Activated CD8-positive, alpha-beta memory T cell treated with anti-CD3 and anti-CD28 coated beads for 36 hours (primary cell): ENCODE measurements at regions not wholly inside any gene's neighbourhood (a gene's known extent, or its start where the extent isn't known, plus 50 kb on each side); places are given as distances from the start of the nearest gene placed in this dataset.
"Not testable (repeated sequence)": the region's sequence is repeated elsewhere in the genome, so short reads cannot be mapped to it uniquely, and the experiment has no call there.

Source experiments
- CTCF ChIA-PET: fragments of 350-600 bp; sonication (Branson Sonifier 250); formaldehyde crosslinking; loops from one replicate; lab custom pipeline; 2021; ENCODE audit warnings: antibody characterized with exemption; lab: Charles Lee
- POLR2A ChIA-PET: fragments of 350-600 bp; sonication (Branson Sonifier 250); formaldehyde crosslinking; loops from one replicate; lab custom pipeline; 2021; ENCODE audit warnings: antibody characterized with exemption; lab: Charles Lee

GRCh38 chr6:169862892-169863525, 111.6 kb downstream of the ERMARD start:
- CTCF ChIA-PET = no interaction called here
- POLR2A ChIA-PET = no interaction called here

- ChIA-PET CTCF (no interaction called here), POLR2A (no interaction called here)
Measured at GRCh38 chr6:169862043-169862891, 110.8 kb downstream of the ERMARD start.

DNA sequence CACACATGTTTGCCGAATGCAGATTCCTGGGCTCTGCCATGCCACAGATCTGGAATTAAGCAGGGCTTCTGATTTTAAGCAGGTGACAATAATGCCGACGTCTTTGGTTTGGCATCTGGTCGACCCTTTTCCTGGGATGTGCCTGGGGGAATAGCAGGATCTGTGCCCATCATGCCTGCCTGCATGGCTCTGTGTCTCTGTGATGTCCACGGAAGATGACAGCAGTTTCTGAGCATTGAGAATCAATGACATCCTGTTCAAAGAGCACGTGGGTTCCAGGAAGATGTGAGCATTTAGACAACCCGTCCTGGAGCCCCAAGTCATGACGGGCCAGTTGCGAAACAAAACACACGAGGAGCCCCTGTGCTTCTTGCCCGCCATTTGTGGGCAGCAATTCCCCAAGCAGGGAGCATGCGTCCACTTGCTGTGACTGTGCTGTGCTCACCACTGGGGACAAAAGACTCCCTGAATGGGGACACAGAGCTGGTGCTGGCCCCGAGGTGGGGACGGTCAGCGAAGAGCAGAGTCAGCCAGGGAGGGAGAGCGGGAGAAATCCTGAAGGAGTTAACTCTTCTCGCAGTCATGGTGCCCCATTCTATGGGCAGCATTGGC, 110.1 kb downstream of the ERMARD start:
- POLR2A ChIA-PET = no interaction called here
- CTCF ChIA-PET = interaction anchor here (1.2 kb wide), 1 partner anchor 30 kb away, joined by 4 read pairs; no protein-coding TSS in a partner anchor

GRCh38 chr6:169859978-169860703, 108.7 kb downstream of the ERMARD start:
- ChIA-PET CTCF (interaction anchor here (1.2 kb wide), 2 partner anchors 28 to 29 kb away, joined by 3 to 4 read pairs; no protein-coding TSS in a partner anchor), POLR2A (interaction anchor here (0.6 kb wide), 1 partner anchor 954 kb away, joined by 4 read pairs; no protein-coding TSS in a partner anchor)

- POLR2A ChIA-PET = no interaction called here
- CTCF ChIA-PET = interaction anchor here (1.2 kb wide), 1 partner anchor 28 kb away, joined by 3 read pairs; no protein-coding TSS in a partner anchor
Measured at GRCh38 chr6:169859401-169859977, 108.1 kb downstream of the ERMARD start.

DNA sequence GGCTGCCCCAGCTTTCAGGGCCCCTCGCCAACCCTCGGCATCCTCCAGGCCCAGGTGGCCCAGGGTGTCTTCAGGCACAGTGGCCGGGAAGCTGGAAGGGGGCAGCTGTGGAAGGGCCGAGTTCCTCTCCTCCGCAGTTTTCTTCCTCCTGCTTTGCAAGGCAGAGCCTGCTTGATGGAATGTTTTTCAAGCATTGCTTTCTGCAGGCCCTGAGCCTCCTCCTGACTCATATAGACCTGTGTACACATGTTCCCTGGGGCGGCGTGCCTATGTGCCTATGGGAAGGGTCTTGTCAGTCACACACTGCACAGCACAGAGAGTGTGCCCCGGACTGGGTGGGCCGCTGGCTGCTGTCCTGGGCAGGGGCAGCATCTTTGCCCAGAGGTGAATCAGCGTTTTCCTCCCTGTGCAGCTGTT, 107.5 kb downstream of the ERMARD start:
- POLR2A ChIA-PET = no interaction called here
- CTCF ChIA-PET = interaction anchor here (1.2 kb wide), 1 partner anchor 27 kb away, joined by 3 read pairs; no protein-coding TSS in a partner anchor

DNA sequence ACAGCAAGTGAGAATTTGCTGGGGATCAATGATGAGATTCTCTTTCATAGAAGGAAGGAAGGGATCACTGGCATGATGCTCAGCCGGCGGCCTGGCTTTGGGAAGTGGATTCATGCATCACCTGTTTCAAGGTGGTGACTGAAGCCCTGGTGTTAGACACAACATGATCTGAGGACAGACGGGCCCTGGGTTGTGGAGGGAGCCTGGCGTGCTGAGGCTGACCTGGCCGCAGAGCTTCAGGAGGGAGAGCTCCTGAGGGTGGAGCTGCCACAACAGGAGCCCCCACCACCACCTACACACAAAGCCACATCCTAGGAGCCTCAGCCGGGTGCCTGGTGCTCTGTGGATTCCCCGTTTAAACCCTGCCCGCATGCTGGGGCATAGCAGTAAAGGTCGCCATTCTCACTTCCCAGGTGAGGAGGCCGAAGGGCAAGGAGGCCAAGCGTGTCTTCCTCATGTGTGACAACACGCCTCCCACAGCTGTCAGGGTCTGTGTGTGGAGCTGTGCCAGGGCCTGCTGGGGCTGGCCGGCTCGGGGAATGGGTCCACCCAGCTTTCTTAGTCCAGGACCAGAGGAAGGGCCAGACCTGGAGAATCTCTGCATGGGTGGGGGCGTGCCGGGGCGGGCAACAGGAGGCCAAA, 107.0 kb downstream of the ERMARD start:
- ChIA-PET CTCF (no interaction called here), POLR2A (no interaction called here)

GRCh38 chr6:169857343-169858292, 106.2 kb downstream of the ERMARD start:
- ChIA-PET CTCF (no interaction called here), POLR2A (no interaction called here)

- POLR2A ChIA-PET, CTCF ChIA-PET: not testable (repeated sequence)
Measured at GRCh38 chr6:169856442-169857342, 105.3 kb downstream of the ERMARD start.

GRCh38 chr6:169854813-169855212, 103.4 kb downstream of the ERMARD start:
- CTCF ChIA-PET = no interaction called here
- POLR2A ChIA-PET = no interaction called here

- ChIA-PET POLR2A (no interaction called here), CTCF (no interaction called here)
Measured at GRCh38 chr6:169854083-169854725, 102.8 kb downstream of the ERMARD start.

- ChIA-PET POLR2A (no interaction called here), CTCF (no interaction called here)
Measured at GRCh38 chr6:169853196-169854082, 102.0 kb downstream of the ERMARD start.

DNA sequence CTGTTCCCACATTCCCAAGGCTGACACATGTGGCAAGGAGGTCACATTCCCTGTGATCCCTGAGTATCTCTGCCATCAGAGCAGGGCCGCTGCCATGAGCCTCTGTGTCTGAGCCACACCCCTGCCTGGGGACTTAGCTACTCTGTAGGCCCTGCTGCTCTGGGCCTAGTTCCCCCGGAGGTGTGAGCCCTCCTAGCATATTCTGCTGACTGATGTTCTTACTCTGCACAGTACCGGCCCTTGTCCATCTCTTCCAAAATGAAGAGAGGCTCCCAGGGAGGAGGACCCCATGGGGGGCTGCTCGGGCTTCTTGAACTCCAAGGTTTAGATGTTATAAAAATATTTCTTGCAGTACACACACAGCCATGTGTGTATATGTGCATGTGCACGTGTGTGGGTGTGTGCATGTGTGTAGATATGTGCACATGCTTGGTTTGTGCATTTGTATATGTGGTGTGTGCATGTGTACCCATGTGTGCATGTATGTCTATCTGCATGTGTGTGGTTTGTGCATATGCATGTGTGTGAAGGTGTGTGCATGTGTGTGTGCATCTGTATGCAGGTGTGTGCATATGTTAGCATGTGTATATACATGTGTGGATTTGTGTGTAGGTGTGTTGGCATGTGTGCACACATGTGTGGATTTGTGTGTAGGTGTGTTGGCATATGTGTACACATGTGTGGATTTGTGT, 101.2 kb downstream of the ERMARD start:
- CTCF ChIA-PET = interaction anchor here (0.9 kb wide), 1 partner anchor 12 kb away, joined by 3 read pairs; no protein-coding TSS in a partner anchor
- POLR2A ChIA-PET = no interaction called here

DNA sequence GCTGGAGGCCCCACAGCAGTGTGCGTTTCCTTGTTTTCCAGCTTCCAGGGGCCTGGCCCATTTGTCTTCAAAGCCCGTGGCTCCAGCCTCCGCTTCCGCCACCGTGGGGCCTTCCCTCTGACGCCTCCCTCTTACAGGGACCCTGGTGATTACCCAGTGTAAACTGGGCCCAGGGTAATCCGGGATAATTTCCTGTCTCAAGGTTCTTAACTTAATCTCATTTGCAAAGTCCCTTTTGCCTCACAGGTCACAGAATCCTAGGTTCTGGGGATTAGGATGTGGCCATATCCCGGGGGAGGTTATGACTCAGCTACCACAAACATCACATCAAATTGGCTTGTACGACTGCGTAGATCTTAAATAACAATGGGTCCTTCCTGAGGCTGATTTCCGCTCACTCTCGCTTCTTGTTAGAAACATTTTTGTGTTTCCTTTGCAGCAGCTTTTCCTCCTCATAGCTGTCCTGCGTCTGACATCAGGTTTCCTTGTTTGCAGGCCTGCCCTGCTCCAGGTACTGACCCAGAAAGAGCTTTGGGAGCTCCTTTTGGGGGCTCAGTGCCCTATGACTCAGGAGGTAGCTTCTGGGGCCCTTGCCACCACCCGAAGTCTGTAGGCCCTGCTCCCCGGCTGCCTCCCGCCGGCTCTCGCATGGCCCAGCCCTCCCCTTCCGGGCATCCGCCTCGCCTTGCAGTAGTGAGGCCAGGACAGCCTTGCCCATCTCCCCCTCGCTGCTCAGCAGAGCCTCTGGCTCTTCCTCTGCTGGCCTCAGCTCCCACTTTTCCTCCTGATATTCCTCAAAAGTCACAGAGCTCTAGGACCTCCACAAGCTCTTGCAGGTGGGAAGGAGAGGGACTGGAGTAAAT, 100.5 kb downstream of the ERMARD start:
- ChIA-PET CTCF (interaction anchor here (0.9 kb wide), 1 partner anchor 13 kb away, joined by 3 read pairs; no protein-coding TSS in a partner anchor), POLR2A (no interaction called here)
